ENCODE measurements at regions not wholly inside any gene's neighbourhood (a gene's known extent, or its start where the extent isn't known, plus 50 kb on each side); places are given as distances from the start of the nearest gene placed in this dataset.

GRCh38 chr13:106033659-106034058, 501.8 kb downstream of the EFNB2 start:
- TF ChIP-seq CTCF (IDR thresholded peaks at IDR 0.05) (peak in 6 of 7 experiments; percentile 5 to 47 (median 32)), POLR2A (IDR thresholded peaks at IDR 0.05) (no peak)
